ENCODE measurements at regions not wholly inside any gene's neighbourhood (a gene's known extent, or its start where the extent isn't known, plus 50 kb on each side); places are given as distances from the start of the nearest gene placed in this dataset.

DNA sequence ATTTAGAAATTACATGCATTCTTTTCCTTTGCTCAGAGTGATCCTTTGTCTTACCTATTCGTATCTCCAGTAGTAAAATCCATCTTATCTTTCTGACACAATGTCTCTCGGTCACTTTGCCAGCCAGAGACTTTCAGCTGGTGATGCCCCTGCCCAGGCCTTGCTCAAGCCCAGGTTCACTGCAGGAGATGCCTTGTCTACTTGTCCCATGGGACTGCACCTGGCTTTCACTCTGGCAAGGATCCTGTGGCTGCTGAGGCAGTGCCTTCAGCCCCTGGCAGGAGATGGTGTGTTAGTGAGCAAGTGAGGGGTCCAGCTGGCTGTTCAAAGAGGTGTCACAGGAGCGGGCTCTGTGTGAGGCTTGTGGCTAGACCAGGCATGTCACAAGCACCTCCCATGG, 1268.9 kb downstream of the OTOL1 start:
- no peaks in the 10 kb centered on the region for H3K36me3 ChIP-seq (ENCODE audit: insufficient read depth, low read length, poor library complexity, severe bottlenecking)
- H3K27ac ChIP-seq (ENCODE audit: low read depth, low read length, poor library complexity, severe bottlenecking) = no peak overlapping the region
- ChIA-PET POLR2A (ENCODE audit: low non-redundant PET) (no interaction called here), CTCF (no interaction called here)
- DNase-seq (ENCODE audit: low spot score) = no peak
- no peaks in the 10 kb centered on the region for H3K27me3 ChIP-seq (replicated peaks; ENCODE audit: insufficient read depth, low read depth, low read length, poor library complexity)
- no TSS peak for BruUV-seq (replicated peaks)
- intact Hi-C loops (cut with micrococcal nuclease; ENCODE audit: unreplicated experiment) = no loop called here
- TF ChIP-seq EZH2 (IDR thresholded peaks at IDR 0.05; ENCODE audit: borderline replicate concordance, low read depth, low read length, poor library complexity, severe bottlenecking) = no peak
- TF ChIP-seq, protein P1, sequence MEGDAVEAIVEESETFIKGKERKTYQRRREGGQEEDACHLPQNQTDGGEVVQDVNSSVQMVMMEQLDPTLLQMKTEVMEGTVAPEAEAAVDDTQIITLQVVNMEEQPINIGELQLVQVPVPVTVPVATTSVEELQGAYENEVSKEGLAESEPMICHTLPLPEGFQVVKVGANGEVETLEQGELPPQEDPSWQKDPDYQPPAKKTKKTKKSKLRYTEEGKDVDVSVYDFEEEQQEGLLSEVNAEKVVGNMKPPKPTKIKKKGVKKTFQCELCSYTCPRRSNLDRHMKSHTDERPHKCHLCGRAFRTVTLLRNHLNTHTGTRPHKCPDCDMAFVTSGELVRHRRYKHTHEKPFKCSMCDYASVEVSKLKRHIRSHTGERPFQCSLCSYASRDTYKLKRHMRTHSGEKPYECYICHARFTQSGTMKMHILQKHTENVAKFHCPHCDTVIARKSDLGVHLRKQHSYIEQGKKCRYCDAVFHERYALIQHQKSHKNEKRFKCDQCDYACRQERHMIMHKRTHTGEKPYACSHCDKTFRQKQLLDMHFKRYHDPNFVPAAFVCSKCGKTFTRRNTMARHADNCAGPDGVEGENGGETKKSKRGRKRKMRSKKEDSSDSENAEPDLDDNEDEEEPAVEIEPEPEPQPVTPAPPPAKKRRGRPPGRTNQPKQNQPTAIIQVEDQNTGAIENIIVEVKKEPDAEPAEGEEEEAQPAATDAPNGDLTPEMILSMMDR (conservative IDR thresholded peaks at IDR 0.05; ENCODE audit: low read depth, low read length) = no peak
- no peaks in the 10 kb centered on the region for H3K9me3 ChIP-seq (ENCODE audit: low read depth, low read length, poor library complexity, severe bottlenecking)
- no peak overlapping the region for H3K4me3 ChIP-seq (ENCODE audit: low read depth, low read length, poor library complexity, severe bottlenecking)
- no peaks in the 10 kb centered on the region for H3K4me1 ChIP-seq (ENCODE audit: insufficient read depth, low read length, poor library complexity, severe bottlenecking)

DNA sequence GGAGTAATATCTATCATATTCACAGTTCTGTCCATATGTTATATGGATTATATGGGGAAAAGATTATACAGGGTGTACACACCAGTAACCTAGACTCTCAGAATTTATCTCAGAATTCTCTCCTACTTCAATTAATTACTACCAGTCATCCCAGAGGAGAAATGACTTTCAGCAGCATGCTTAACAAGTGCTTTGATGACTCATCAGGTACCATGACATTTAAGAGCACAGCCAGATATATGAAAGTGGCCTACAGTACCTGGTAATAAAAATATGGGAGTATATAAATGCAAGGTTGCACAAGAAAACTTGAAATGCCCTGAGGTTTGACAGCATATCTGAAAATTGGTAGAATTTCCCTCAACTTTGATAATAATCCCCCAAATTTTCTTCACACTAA, 1273.0 kb downstream of the OTOL1 start:
- no TSS peak for BruUV-seq (replicated peaks)
- intact Hi-C loops (cut with micrococcal nuclease; ENCODE audit: unreplicated experiment) = no loop called here
- DNase-seq (ENCODE audit: low spot score) = peak; percentile 30
- no peak for TF ChIP-seq EZH2 (IDR thresholded peaks at IDR 0.05; ENCODE audit: borderline replicate concordance, low read depth, low read length, poor library complexity, severe bottlenecking)
- TF ChIP-seq, protein P1 (conservative IDR thresholded peaks at IDR 0.05; ENCODE audit: low read depth, low read length) = no peak
- no peaks in the 10 kb centered on the region for H3K4me1 ChIP-seq (ENCODE audit: insufficient read depth, low read length, poor library complexity, severe bottlenecking)
- H3K9me3 ChIP-seq (ENCODE audit: low read depth, low read length, poor library complexity, severe bottlenecking) = no peaks in the 10 kb centered on the region
- H3K27ac ChIP-seq (ENCODE audit: low read depth, low read length, poor library complexity, severe bottlenecking) = no peak overlapping the region
- no peaks in the 10 kb centered on the region for H3K27me3 ChIP-seq (replicated peaks; ENCODE audit: insufficient read depth, low read depth, low read length, poor library complexity)
- no peaks in the 10 kb centered on the region for H3K36me3 ChIP-seq (ENCODE audit: insufficient read depth, low read length, poor library complexity, severe bottlenecking)
- POLR2A ChIA-PET (ENCODE audit: low non-redundant PET) = no interaction called here
- CTCF ChIA-PET = no interaction called here
- H3K4me3 ChIP-seq (ENCODE audit: low read depth, low read length, poor library complexity, severe bottlenecking) = no peak overlapping the region

DNA sequence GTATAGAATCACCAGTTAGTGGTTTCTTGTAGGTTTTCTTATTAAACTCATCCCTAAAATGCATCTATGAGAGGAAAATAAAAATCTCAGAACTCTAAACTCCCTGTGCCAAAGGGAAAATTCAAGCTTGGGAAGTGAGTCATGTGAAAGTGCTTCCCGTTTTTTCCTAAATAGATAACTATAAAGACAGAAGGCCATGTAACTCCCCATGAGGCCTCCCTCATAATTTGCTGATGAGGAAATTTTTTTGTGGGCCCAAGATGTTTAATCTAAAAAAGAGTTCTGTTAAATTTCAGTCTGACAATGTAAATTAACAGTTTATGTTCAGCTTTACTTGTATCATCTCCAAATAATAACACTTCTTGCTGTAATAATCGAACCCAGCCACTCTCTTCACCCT, 1273.9 kb downstream of the OTOL1 start:
- Histone ChIP-seq H3K27me3 (replicated peaks; ENCODE audit: insufficient read depth, low read depth, low read length, poor library complexity) (no peaks in the 10 kb centered on the region), H3K4me1 (ENCODE audit: insufficient read depth, low read length, poor library complexity, severe bottlenecking) (no peaks in the 10 kb centered on the region), H3K27ac (ENCODE audit: low read depth, low read length, poor library complexity, severe bottlenecking) (no peak overlapping the region), H3K9me3 (ENCODE audit: low read depth, low read length, poor library complexity, severe bottlenecking) (no peaks in the 10 kb centered on the region), H3K4me3 (ENCODE audit: low read depth, low read length, poor library complexity, severe bottlenecking) (no peak overlapping the region), H3K36me3 (ENCODE audit: insufficient read depth, low read length, poor library complexity, severe bottlenecking) (no peaks in the 10 kb centered on the region)
- BruUV-seq (replicated peaks) = no TSS peak
- CTCF ChIA-PET = no interaction called here
- peak; percentile 18 for DNase-seq (ENCODE audit: low spot score)
- intact Hi-C loops (cut with micrococcal nuclease; ENCODE audit: unreplicated experiment) = no loop called here
- POLR2A ChIA-PET (ENCODE audit: low non-redundant PET) = no interaction called here
- TF ChIP-seq EZH2 (IDR thresholded peaks at IDR 0.05; ENCODE audit: borderline replicate concordance, low read depth, low read length, poor library complexity, severe bottlenecking) = no peak
- TF ChIP-seq, protein P1 (conservative IDR thresholded peaks at IDR 0.05; ENCODE audit: low read depth, low read length) = no peak

Data from A673 (cell line).